A549 (cell line): ENCODE measurements at regions not wholly inside any gene's neighbourhood (a gene's known extent, or its start where the extent isn't known, plus 50 kb on each side); places are given as distances from the start of the nearest gene placed in this dataset.

ENCODE experiments used
- ATAC-seq, 2 experiments: fragments of 200-7000 bp in 1 of 2; fragments of >200 bp in 1 of 2; cut with Nextera tagmentation in 1 of 2; cut with Tn5 transposase in 1 of 2; 3 replicates each; pipeline versions ENCODE4 v1.8.0 to v1.9.1; 2018 to 2020; ENCODE audit warnings: mild to moderate bottlenecking in 1 of 2, moderate library complexity in 1 of 2
- CTCF ChIA-PET: fragments of 300-600 bp; sonication (Branson Sonifier 250); formaldehyde crosslinking; extraction: SDS; loops from one replicate; lab custom pipeline; 2021; ENCODE audit warnings: antibody characterized with exemption, inconsistent platforms; lab: Yijun Ruan, JAX
- POLR2A ChIA-PET: fragments of 350-600 bp; formaldehyde crosslinking; extraction: SDS; loops from one replicate; lab custom pipeline; 2021; ENCODE audit warnings: antibody characterized with exemption, inconsistent platforms; lab: Yijun Ruan, JAX
- DNase-seq, 2 experiments: peaks; one replicate each; pipeline versions ENCODE4 v3.0.0 to v3.0.0-alpha.2; 2011 to 2016; ENCODE audit warnings: low read depth in 1 of 2, low spot score in 1 of 2
- FAIRE-seq: peaks from 2 replicates; lab custom pipeline; 2011; peaks lifted over from hg19 to GRCh38; lab: Jason Lieb, UNC
- H3K27ac ChIP-seq, 2 experiments: fragments of >200 bp; sonication (Bioruptor Twin); formaldehyde crosslinking; 3 replicates each; pipeline ENCODE4 v1.5.1; 2016 to 2017
- H3K4me1 ChIP-seq: fragments of >200 bp; sonication (Bioruptor Twin); formaldehyde crosslinking; 3 replicates; pipeline ENCODE4 v1.6.1; 2016
- H3K4me2 ChIP-seq: fragments of >200 bp; sonication (Bioruptor Twin); formaldehyde crosslinking; 3 replicates; pipeline ENCODE4 v1.6.1; 2016
- H3K4me3 ChIP-seq: fragments of >200 bp; sonication (Bioruptor Twin); formaldehyde crosslinking; 3 replicates; pipeline ENCODE4 v1.5.1; 2016
- H3K9me3 ChIP-seq: fragments of >200 bp; sonication (Bioruptor Twin); formaldehyde crosslinking; 3 replicates; pipeline ENCODE4 v1.6.1; 2016
- CHD2 ChIP-seq: fragments of 150-350 bp; IDR thresholded peaks from 2 replicates; pipeline ENCODE4 v1.6.1; 2014; ENCODE audit warnings: low read length; ENCODE audit not compliant: partially characterized antibody
- EHMT2 ChIP-seq: fragments of 200-600 bp; sonication (generic); IDR thresholded peaks from 2 replicates; pipeline ENCODE4 v1.6.1; 2016; ENCODE audit warnings: antibody characterized with exemption, low read depth, mild to moderate bottlenecking, moderate library complexity
- ESRRA ChIP-seq: fragments of 150-350 bp; IDR thresholded peaks from 2 replicates; pipeline ENCODE4 v1.6.1; 2014; ENCODE audit warnings: mild to moderate bottlenecking, low read length, borderline replicate concordance
- FOSB ChIP-seq: fragments of 250-450 bp; sonication (Bioruptor Pico); IDR thresholded peaks from 2 replicates; pipeline ENCODE4 v1.5.0; 2020; ENCODE audit warnings: mild to moderate bottlenecking, moderate library complexity
- HEYL ChIP-seq: fragments of 250-450 bp; sonication (Bioruptor Pico); IDR thresholded peaks from 2 replicates; pipeline ENCODE4 v1.8.0; 2021; ENCODE audit warnings: mild to moderate bottlenecking, moderate library complexity
- HOXB5 ChIP-seq: fragments of 250-450 bp; sonication (Bioruptor Pico); IDR thresholded peaks from 2 replicates; pipeline ENCODE4 v1.5.0; 2020; ENCODE audit warnings: mild to moderate bottlenecking, moderate library complexity
- MYC ChIP-seq: IDR thresholded peaks from 2 replicates; pipeline ENCODE4 v1.6.1; 2012; ENCODE audit warnings: mild to moderate bottlenecking, inconsistent platforms, low read length, improper control_type of control experiment, borderline replicate concordance
- POLR2AphosphoS2 ChIP-seq: conservative IDR thresholded peaks from 2 replicates; pipeline ENCODE4 v1.6.1; 2012; ENCODE audit warnings: low read length, improper control_type of control experiment, inconsistent platforms
- TFCP2L1 ChIP-seq: fragments of 250-450 bp; sonication (Bioruptor Pico); IDR thresholded peaks from 2 replicates; pipeline ENCODE4 v1.5.0; 2021; ENCODE audit warnings: mild to moderate bottlenecking
- ZC3H11A ChIP-seq: fragments of 450-650 bp; IDR thresholded peaks from 2 replicates; pipeline ENCODE4 v1.6.1; 2014; ENCODE audit warnings: antibody characterized with exemption, mild to moderate bottlenecking
- ZFP36 ChIP-seq: fragments of 450-650 bp; IDR thresholded peaks from 2 replicates; pipeline ENCODE4 v1.6.1; 2014; ENCODE audit warnings: borderline replicate concordance; ENCODE audit not compliant: partially characterized antibody
- ZNF302 ChIP-seq: fragments of 250-450 bp; sonication (Bioruptor Pico); IDR thresholded peaks from 2 replicates; pipeline ENCODE4 v1.9.0; 2021; ENCODE audit warnings: inconsistent platforms, mild to moderate bottlenecking, moderate library complexity
- ZSCAN20 ChIP-seq: fragments of 250-450 bp; sonication (Bioruptor Pico); IDR thresholded peaks from 2 replicates; pipeline ENCODE4 v1.8.0; 2022; ENCODE audit warnings: mild to moderate bottlenecking, moderate library complexity
- WGBS: methylation state at CpG from one replicate; pipeline ENCODE4 v1.1.6; 2017; ENCODE audit errors: missing lambda C conversion rate; 5-methylcytosine and 5-hydroxymethylcytosine counted together
- TF ChIP-seq, protein P1 (sequence below): fragments of 250-450 bp; sonication (Bioruptor Pico); IDR thresholded peaks from 2 replicates; pipeline ENCODE4 v1.5.0; 2021; ENCODE audit warnings: mild to moderate bottlenecking, moderate library complexity, borderline replicate concordance
- TF ChIP-seq, protein P2 (sequence below): IDR thresholded peaks from 2 replicates; pipeline ENCODE4 v1.6.1; 2012
- TF ChIP-seq, protein P3 (sequence below): IDR thresholded peaks from 2 replicates; pipeline ENCODE4 v1.6.1; 2012
- TF ChIP-seq, protein P4 (sequence below): fragments of >200 bp; sonication (Bioruptor Twin); formaldehyde crosslinking; IDR thresholded peaks from 2 replicates; pipeline ENCODE4 v1.6.1; 2016

DNA sequence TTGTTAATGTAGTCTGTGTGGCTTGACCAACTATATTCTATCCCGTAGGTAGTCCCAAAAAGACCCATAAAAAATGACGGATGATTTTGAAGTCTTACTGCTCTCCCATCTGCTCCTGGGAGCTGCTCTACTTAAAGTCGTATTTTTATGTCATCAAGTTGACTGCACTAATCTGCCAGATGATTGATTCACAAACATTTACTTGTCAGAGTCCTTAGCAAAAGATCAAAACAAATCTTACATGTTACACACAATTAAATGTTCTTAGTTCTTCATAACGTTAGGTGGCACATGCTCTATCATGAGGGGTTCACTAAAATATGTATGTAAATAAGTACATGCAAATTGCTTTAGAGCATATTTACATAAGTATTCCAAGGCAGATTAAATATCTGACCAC, 498.3 kb upstream of the LRRTM4 start:
- Histone ChIP-seq H3K4me3 (no peak overlapping the region), H3K4me1 (no peaks in the 10 kb centered on the region), H3K4me2 (no peak overlapping the region), H3K27ac (no peak overlapping the region), H3K9me3 (peaks cover 13% of the 10 kb centered on the region)
- ATAC-seq (no peak), DNase-seq (no peak), FAIRE-seq (no peak)
- CTCF ChIA-PET, result no interaction called here
- POLR2A ChIA-PET, result no interaction called here
- WGBS, result 12% methylated on average over 4 of the region's 4 CpGs
- TF ChIP-seq ESRRA (no peak), FOSB (CRISPR knock-in tag) (no peak), TFCP2L1 (CRISPR knock-in tag) (no peak), CHD2 (no peak), HEYL (CRISPR knock-in tag) (no peak), HOXB5 (no peak)

DNA sequence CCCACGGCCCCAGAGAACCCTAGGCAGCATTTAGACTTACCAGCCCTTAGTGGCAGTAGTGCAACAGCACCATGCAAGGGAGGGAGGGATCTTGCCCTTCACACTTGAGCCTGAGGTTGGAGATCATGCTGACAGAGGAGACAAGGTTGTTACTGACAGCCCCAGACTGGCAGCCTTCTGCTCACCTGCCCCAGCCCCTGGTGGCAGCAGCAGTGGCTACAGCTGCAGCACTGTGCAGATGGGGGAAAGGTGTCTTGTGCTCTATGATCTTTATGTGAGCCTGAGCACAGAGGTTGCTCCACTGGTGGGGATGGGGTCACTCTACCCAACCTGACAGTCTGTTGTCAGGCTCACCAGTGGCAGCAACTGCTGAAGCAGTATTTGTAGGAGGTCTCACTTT, 501.2 kb upstream of the LRRTM4 start:
- H3K4me1 ChIP-seq, result no peaks in the 10 kb centered on the region
- peaks cover 23% of the 10 kb centered on the region for H3K9me3 ChIP-seq
- ChIA-PET CTCF (no interaction called here), POLR2A (no interaction called here)
- FAIRE-seq (no peak), ATAC-seq (no peak), DNase-seq (no peak)
- WGBS, result 0% methylated on average over 1 of the region's 1 CpG
- no peak overlapping the region for H3K4me2 ChIP-seq
- no peak overlapping the region for H3K4me3 ChIP-seq
- no peak for TF ChIP-seq ZSCAN20
- no peak for TF ChIP-seq CHD2
- TF ChIP-seq, protein P1, sequence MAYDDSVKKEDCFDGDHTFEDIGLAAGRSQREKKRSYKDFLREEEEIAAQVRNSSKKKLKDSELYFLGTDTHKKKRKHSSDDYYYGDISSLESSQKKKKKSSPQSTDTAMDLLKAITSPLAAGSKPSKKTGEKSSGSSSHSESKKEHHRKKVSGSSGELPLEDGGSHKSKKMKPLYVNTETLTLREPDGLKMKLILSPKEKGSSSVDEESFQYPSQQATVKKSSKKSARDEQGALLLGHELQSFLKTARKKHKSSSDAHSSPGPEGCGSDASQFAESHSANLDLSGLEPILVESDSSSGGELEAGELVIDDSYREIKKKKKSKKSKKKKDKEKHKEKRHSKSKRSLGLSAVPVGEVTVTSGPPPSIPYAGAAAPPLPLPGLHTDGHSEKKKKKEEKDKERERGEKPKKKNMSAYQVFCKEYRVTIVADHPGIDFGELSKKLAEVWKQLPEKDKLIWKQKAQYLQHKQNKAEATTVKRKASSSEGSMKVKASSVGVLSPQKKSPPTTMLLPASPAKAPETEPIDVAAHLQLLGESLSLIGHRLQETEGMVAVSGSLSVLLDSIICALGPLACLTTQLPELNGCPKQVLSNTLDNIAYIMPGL (CRISPR knock-in tag), result no peak
- no peak for TF ChIP-seq ZFP36
- TF ChIP-seq, protein P2, sequence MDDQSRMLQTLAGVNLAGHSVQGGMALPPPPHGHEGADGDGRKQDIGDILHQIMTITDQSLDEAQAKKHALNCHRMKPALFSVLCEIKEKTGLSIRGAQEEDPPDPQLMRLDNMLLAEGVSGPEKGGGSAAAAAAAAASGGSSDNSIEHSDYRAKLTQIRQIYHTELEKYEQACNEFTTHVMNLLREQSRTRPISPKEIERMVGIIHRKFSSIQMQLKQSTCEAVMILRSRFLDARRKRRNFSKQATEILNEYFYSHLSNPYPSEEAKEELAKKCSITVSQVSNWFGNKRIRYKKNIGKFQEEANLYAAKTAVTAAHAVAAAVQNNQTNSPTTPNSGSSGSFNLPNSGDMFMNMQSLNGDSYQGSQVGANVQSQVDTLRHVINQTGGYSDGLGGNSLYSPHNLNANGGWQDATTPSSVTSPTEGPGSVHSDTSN, result no peak
- no peak overlapping the region for H3K27ac ChIP-seq

DNA sequence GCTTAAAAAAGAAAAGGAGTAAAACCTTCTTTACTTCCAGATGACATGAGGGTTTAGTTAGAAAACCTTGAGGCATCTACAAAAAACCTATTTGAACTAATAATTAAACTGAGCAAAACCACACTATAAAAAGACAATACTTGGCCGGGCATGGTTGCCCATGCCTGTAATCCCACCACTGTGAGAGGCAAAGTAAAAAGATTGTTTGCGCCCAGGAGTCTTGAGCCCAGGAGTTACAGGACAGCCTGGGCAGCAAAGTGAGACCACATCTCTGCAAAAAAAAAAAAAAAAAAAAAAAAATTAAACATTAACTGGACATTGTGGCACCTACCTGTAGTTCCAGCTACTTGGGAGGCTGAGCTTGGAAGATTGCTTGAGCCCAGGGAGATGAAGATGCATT, 502.8 kb upstream of the LRRTM4 start:
- ChIA-PET POLR2A (no interaction called here), CTCF (interaction anchor here (0.6 to 0.7 kb wide), 2 partner anchors 573 to 1108 kb away, joined by 3 read pairs; no protein-coding TSS in a partner anchor)
- H3K27ac ChIP-seq, result no peak overlapping the region
- 1% methylated on average over 2 of the region's 2 CpGs for WGBS
- no peak overlapping the region for H3K4me3 ChIP-seq
- H3K9me3 ChIP-seq, result peaks cover 36% of the 10 kb centered on the region
- DNase-seq, result no peak
- no peak overlapping the region for H3K4me2 ChIP-seq
- no peaks in the 10 kb centered on the region for H3K4me1 ChIP-seq
- no peak for TF ChIP-seq MYC
- TF ChIP-seq HOXB5, result no peak
- TF ChIP-seq ZNF302 (CRISPR knock-in tag), result no peak
- TF ChIP-seq, protein P3, sequence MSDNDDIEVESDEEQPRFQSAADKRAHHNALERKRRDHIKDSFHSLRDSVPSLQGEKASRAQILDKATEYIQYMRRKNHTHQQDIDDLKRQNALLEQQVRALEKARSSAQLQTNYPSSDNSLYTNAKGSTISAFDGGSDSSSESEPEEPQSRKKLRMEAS, result no peak
- no peak for ATAC-seq
- FAIRE-seq, result no peak

DNA sequence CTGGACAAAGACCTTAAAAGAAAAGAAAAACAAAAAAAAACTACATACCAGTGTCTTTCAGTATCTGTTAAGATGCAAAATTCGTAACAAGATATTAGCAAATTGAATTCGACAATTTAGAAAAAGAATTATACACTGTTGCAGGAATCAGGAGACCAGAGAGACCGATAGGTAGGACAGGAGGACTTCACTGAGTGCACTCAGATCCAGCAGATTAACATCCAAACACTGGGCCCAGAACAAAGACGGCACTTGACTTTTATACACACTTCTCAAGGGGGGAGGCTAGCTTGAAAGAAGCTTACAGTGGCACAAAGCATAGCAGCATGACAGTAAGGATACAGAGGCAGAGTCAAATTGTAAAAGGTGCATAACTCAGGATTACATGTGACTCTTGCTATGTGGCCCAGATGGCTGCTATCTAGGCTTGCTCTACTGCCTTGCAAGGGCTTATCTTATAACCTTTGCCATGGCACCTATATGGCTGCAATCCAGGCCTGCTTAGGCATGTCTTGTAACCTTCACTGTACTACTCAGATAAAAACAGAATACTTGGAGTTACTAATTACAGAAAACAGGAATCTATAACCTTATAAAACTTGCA, 507.3 kb upstream of the LRRTM4 start:
- no peaks in the 10 kb centered on the region for H3K4me1 ChIP-seq
- H3K27ac ChIP-seq, result no peak overlapping the region
- ATAC-seq (no peak), FAIRE-seq (no peak), DNase-seq (peak in 1 of 2 experiments; percentile 20)
- CTCF ChIA-PET, result no interaction called here
- H3K4me3 ChIP-seq, result no peak overlapping the region
- POLR2A ChIA-PET, result no interaction called here
- no peak for TF ChIP-seq EHMT2
- TF ChIP-seq POLR2AphosphoS2, result no peak
- no peak for TF ChIP-seq CHD2
- TF ChIP-seq, protein P4, sequence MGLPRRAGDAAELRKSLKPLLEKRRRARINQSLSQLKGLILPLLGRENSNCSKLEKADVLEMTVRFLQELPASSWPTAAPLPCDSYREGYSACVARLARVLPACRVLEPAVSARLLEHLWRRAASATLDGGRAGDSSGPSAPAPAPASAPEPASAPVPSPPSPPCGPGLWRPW, result no peak
- TF ChIP-seq ZC3H11A, result no peak
- 5% methylated on average over 4 of the region's 4 CpGs for WGBS
- no peak overlapping the region for H3K4me2 ChIP-seq
- H3K9me3 ChIP-seq, result peaks cover 29% of the 10 kb centered on the region
